ENCODE measurements at regions not wholly inside any gene's neighbourhood (a gene's known extent, or its start where the extent isn't known, plus 50 kb on each side); places are given as distances from the start of the nearest gene placed in this dataset.

DNA sequence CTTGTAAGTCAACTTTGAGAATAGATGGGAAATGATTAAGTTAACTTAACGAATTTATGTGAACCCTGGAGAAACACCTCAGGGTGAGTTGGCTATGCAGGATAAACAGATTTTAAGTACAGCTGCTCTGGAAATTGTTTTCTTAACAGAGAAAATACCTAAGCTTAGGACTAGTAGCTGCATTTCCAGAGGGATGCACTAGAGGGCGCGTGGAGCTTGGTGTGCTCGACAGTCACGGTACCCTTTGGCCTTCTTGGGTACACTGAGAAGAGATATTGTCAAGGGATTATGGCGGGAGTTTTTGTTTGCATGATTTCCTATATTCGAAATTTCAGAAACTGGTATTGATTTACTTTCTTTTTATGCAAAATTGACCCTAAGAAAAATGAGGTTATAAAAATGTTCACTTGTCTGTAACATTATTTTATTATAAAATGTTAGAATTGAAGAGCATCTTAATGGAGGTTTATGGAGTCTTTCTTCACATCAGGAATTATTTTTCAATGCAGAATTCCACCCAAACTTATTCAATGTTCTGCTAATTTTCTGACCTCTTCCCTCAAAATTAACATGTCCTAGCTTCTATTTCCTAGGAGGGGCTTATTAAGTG lies 58.4 kb upstream of the MYO3A start:
- TF ChIP-seq, protein P1, sequence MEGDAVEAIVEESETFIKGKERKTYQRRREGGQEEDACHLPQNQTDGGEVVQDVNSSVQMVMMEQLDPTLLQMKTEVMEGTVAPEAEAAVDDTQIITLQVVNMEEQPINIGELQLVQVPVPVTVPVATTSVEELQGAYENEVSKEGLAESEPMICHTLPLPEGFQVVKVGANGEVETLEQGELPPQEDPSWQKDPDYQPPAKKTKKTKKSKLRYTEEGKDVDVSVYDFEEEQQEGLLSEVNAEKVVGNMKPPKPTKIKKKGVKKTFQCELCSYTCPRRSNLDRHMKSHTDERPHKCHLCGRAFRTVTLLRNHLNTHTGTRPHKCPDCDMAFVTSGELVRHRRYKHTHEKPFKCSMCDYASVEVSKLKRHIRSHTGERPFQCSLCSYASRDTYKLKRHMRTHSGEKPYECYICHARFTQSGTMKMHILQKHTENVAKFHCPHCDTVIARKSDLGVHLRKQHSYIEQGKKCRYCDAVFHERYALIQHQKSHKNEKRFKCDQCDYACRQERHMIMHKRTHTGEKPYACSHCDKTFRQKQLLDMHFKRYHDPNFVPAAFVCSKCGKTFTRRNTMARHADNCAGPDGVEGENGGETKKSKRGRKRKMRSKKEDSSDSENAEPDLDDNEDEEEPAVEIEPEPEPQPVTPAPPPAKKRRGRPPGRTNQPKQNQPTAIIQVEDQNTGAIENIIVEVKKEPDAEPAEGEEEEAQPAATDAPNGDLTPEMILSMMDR (IDR thresholded peaks at IDR 0.05; ENCODE audit: low read depth, low read length) = peak; percentile 87

DNA sequence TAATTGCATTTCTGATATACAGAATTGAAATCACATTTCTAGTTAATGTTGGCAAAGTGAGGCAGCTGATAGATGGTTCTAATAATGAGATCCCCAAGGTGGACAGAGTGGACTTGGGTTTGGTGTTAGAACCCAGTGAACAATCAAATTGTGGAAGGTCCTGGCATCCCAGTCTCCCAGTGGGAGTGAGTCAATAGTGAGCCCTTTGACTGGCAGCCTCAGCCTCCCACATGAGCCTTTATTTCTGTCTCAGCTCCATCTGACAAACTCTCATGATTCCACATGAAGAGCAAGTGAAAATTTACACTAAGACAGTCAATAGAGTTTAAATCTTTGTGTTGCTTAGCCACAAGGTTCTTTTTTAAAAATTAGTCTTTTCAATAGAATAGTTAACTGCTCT lies 56.7 kb upstream of the MYO3A start:
- DNase-seq (ENCODE audit: extremely low read depth, low read depth) = no peak
- TF ChIP-seq, protein P1 (IDR thresholded peaks at IDR 0.05; ENCODE audit: low read depth, low read length) = no peak

More for the DNA sequence above, 58.4 kb upstream of the MYO3A start:
- peak; percentile 12 for DNase-seq (ENCODE audit: extremely low read depth, low read depth)
